Lower leg skin (tissue), 4 donors: ENCODE measurements at regions not wholly inside any gene's neighbourhood (a gene's known extent, or its start where the extent isn't known, plus 50 kb on each side); places are given as distances from the start of the nearest gene placed in this dataset.

Experiments used
- DNase-seq, 2 donors: peaks; one replicate each; pipeline ENCODE4 v3.0.0-alpha.2; 2019; ENCODE audit warnings: low spot score in 2 of 2
- H3K4me3 ChIP-seq: fragments of 200-600 bp; sonication (generic); 2 replicates; pipeline ENCODE4 v1.5.1; 2017; ENCODE audit warnings: mild to moderate bottlenecking, low read depth; ENCODE audit not compliant: poor library complexity, severe bottlenecking
- CTCF ChIP-seq, 3 donors: fragments of 450-650 bp; IDR thresholded peaks; one replicate each; pipeline ENCODE4 v1.5.1; 2016; ENCODE audit warnings: antibody characterized with exemption in 3 of 3, mild to moderate bottlenecking in 3 of 3, moderate library complexity in 2 of 3
- POLR2A ChIP-seq, 2 donors: fragments of 450-650 bp; IDR thresholded peaks; one replicate each; pipeline ENCODE4 v1.6.1; 2016 to 2017; ENCODE audit warnings: antibody characterized with exemption in 2 of 2, mild to moderate bottlenecking in 1 of 2, moderate library complexity in 1 of 2
- WGBS, 2 donors: methylation state at CpG; one replicate each; pipeline ENCODE4 v1.1.5; 2018; 5-methylcytosine and 5-hydroxymethylcytosine counted together
- intact Hi-C: fragments of 100-400 bp; cut with DNase I; formaldehyde crosslinking; loops from one replicate; pipeline ENCODE4 v1.15.0; 2023; ENCODE audit warnings: low total_unique reads

- no peak overlapping the region for H3K4me3 ChIP-seq
- WGBS, 2 donors, result 77 to 86% methylated on average over 5 of the region's 5 CpGs
- intact Hi-C loops, result no loop called here
- DNase-seq, result no peak
- TF ChIP-seq POLR2A (IDR thresholded peaks at IDR 0.05), result no peak
- TF ChIP-seq CTCF (IDR thresholded peaks at IDR 0.05), result no peak
Measured at GRCh38 chr2:107775211-107775610, 51.5 kb upstream of the RGPD4 start.

GRCh38 chr2:107775791-107776190 lies 50.9 kb upstream of the RGPD4 start:
- no peak overlapping the region for H3K4me3 ChIP-seq
- no peak for TF ChIP-seq POLR2A (IDR thresholded peaks at IDR 0.05)
- no peak for TF ChIP-seq CTCF (IDR thresholded peaks at IDR 0.05)
- intact Hi-C loops, result no loop called here
- 15 to 28% methylated on average over 1 of the region's 1 CpG for WGBS, 2 donors
- DNase-seq, result no peak

DNA sequence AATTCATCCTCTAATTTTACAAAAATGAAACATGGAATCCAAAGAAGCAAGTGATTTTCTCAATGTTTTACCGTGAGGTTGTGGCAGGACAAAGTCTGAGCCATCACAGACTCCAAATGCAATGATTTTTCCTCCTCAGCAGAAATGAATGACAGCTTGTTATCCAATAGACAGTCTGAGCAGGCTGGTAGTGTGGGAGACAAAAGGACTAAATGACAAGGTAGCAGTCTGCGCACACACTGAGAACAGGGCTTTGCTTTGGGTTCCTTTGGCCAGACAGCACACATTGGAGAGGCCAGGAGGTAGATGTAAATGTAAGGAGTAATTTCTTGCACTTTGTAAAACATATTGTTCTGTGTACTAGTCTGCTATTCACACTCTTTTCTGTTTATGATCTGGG lies 50.3 kb upstream of the RGPD4 start:
- no peak overlapping the region for H3K4me3 ChIP-seq
- intact Hi-C loops, result no loop called here
- TF ChIP-seq POLR2A (IDR thresholded peaks at IDR 0.05), result no peak
- TF ChIP-seq CTCF (IDR thresholded peaks at IDR 0.05), result no peak
- DNase-seq, result no peak
- 88 to 90% methylated on average over 2 of the region's 2 CpGs for WGBS, 2 donors
